Neural cell (in vitro differentiated cells): ENCODE measurements at regions not wholly inside any gene's neighbourhood (a gene's known extent, or its start where the extent isn't known, plus 50 kb on each side); places are given as distances from the start of the nearest gene placed in this dataset.

ENCODE experiments used
- H2AFZ ChIP-seq: fragments of 200-600, 300-800 bp; sonication (generic), shearing (Covaris generic); 2 replicates; pipeline ENCODE4 v1.6.0; 2014; ENCODE audit warnings: low read depth, mild to moderate bottlenecking, antibody characterized with exemption, low read length, moderate library complexity
- H3F3A ChIP-seq: fragments of 200-600 bp; shearing (Covaris generic); 2 replicates; pipeline ENCODE4 v1.6.1; 2016; ENCODE audit warnings: mild to moderate bottlenecking, moderate library complexity, mixed read lengths, antibody characterized with exemption, low read length; ENCODE audit not compliant: insufficient read depth, poor library complexity, severe bottlenecking
- H3K27ac ChIP-seq: fragments of 200-600, 300-800 bp; sonication (generic), shearing (Covaris generic); 2 replicates; pipeline ENCODE4 v1.5.1; 2014; ENCODE audit warnings: mild to moderate bottlenecking, low read length, moderate library complexity
- H3K27me3 ChIP-seq: fragments of 300-800, 200-600 bp; sonication (generic), shearing (Covaris generic); 2 replicates; pipeline ENCODE4 v1.6.0; 2014; ENCODE audit warnings: mild to moderate bottlenecking, low read depth, low read length, moderate library complexity; ENCODE audit not compliant: insufficient read depth
- H3K36me3 ChIP-seq: fragments of 300-800, 200-600 bp; sonication (generic), shearing (Covaris generic); 2 replicates; pipeline ENCODE4 v1.5.1; 2014; ENCODE audit warnings: mild to moderate bottlenecking, antibody characterized with exemption, low read length, moderate library complexity; ENCODE audit not compliant: insufficient read depth
- H3K4me2 ChIP-seq: fragments of 300-800, 200-600 bp; sonication (generic), shearing (Covaris generic); 2 replicates; pipeline ENCODE4 v1.6.0; 2014; ENCODE audit warnings: mild to moderate bottlenecking, low read length
- H3K4me3 ChIP-seq: fragments of 300-800, 200-600 bp; sonication (generic), shearing (Covaris generic); 2 replicates; pipeline ENCODE4 v1.5.1; 2014; ENCODE audit warnings: mild to moderate bottlenecking, low read length, moderate library complexity
- H3K79me2 ChIP-seq: fragments of 200-600 bp; shearing (Covaris generic); replicated peaks from 2 replicates; pipeline ENCODE4 v1.6.0; 2014; ENCODE audit warnings: mild to moderate bottlenecking, low read length, moderate library complexity; ENCODE audit not compliant: insufficient read depth
- H3K9ac ChIP-seq: fragments of 300-800, 200-600 bp; sonication (generic), shearing (Covaris generic); 2 replicates; pipeline ENCODE4 v1.6.1; 2016; ENCODE audit warnings: mild to moderate bottlenecking, low read length, mixed read lengths
- H3K9me2 ChIP-seq: fragments of 200-600 bp; shearing (Covaris generic); 2 replicates; pipeline ENCODE4 v1.6.1; 2016; ENCODE audit warnings: mild to moderate bottlenecking, low read length, mixed read lengths; ENCODE audit not compliant: insufficient read depth
- H3K9me3 ChIP-seq: fragments of 200-600, 300-800 bp; sonication (generic), shearing (Covaris generic); 2 replicates; pipeline ENCODE4 v1.6.1; 2016; ENCODE audit warnings: mild to moderate bottlenecking, mixed run types, low read length, moderate library complexity, mixed read lengths
- H4K20me1 ChIP-seq: fragments of 200-600 bp; shearing (Covaris generic); 2 replicates; pipeline ENCODE4 v1.6.1; 2016; ENCODE audit warnings: mild to moderate bottlenecking, mixed run types; ENCODE audit not compliant: insufficient read depth
- CTCF ChIP-seq: fragments of 450-650 bp; IDR thresholded peaks from 2 replicates; pipeline ENCODE4 v1.5.1; 2014; ENCODE audit warnings: antibody characterized with exemption, mild to moderate bottlenecking, moderate library complexity; ENCODE audit not compliant: poor library complexity, severe bottlenecking
- EP300 ChIP-seq: fragments of 450-650 bp; conservative IDR thresholded peaks from 2 replicates; pipeline ENCODE4 v1.6.1; 2014; ENCODE audit warnings: antibody characterized with exemption, mild to moderate bottlenecking, moderate library complexity; ENCODE audit not compliant: poor library complexity, severe bottlenecking
- EZH2 ChIP-seq: fragments of 200-600, 300-800 bp; shearing (Covaris generic), sonication (generic); IDR thresholded peaks from 2 replicates; pipeline ENCODE4 v1.6.1; 2014; ENCODE audit warnings: antibody characterized with exemption, low read length, borderline replicate concordance, mild to moderate bottlenecking; ENCODE audit not compliant: insufficient read depth, poor library complexity, severe bottlenecking
- MXI1 ChIP-seq: fragments of 450-650 bp; conservative IDR thresholded peaks from 2 replicates; pipeline ENCODE4 v1.6.1; 2014; ENCODE audit warnings: antibody characterized with exemption, mild to moderate bottlenecking; ENCODE audit not compliant: poor library complexity, severe bottlenecking
- POLR2AphosphoS5 ChIP-seq: IDR thresholded peaks from 2 replicates; pipeline ENCODE4 v1.6.1; 2012
- RAD21 ChIP-seq: fragments of 450-650 bp; conservative IDR thresholded peaks from 2 replicates; pipeline ENCODE4 v1.6.1; 2014; ENCODE audit warnings: antibody characterized with exemption, mild to moderate bottlenecking, moderate library complexity
- SMC3 ChIP-seq: fragments of 450-650 bp; conservative IDR thresholded peaks from 2 replicates; pipeline ENCODE4 v1.6.1; 2014; ENCODE audit warnings: antibody characterized with exemption, mild to moderate bottlenecking, moderate library complexity; ENCODE audit not compliant: poor library complexity
- TAF1 ChIP-seq: IDR thresholded peaks from 2 replicates; pipeline ENCODE4 v1.6.1; 2012; ENCODE audit warnings: low read depth
- TF ChIP-seq, protein P1 (sequence below): IDR thresholded peaks from 2 replicates; pipeline ENCODE4 v1.6.1; 2012; ENCODE audit warnings: borderline replicate concordance

- Histone ChIP-seq H3K4me3 (no peak overlapping the region), H3K9ac (no peak overlapping the region), H2AFZ (no peak overlapping the region), H3K27me3 (no peaks in the 10 kb centered on the region), H3K4me2 (no peak overlapping the region), H3K27ac (no peak overlapping the region), H3K9me2 (no peaks in the 10 kb centered on the region), H3F3A (no peaks in the 10 kb centered on the region), H3K36me3 (no peaks in the 10 kb centered on the region), H3K9me3 (no peaks in the 10 kb centered on the region), H4K20me1 (no peaks in the 10 kb centered on the region), H3K79me2 (no peaks in the 10 kb centered on the region)
- no peak for TF ChIP-seq RAD21
- no peak for TF ChIP-seq SMC3
- TF ChIP-seq CTCF, result no peak
- TF ChIP-seq, protein P1, sequence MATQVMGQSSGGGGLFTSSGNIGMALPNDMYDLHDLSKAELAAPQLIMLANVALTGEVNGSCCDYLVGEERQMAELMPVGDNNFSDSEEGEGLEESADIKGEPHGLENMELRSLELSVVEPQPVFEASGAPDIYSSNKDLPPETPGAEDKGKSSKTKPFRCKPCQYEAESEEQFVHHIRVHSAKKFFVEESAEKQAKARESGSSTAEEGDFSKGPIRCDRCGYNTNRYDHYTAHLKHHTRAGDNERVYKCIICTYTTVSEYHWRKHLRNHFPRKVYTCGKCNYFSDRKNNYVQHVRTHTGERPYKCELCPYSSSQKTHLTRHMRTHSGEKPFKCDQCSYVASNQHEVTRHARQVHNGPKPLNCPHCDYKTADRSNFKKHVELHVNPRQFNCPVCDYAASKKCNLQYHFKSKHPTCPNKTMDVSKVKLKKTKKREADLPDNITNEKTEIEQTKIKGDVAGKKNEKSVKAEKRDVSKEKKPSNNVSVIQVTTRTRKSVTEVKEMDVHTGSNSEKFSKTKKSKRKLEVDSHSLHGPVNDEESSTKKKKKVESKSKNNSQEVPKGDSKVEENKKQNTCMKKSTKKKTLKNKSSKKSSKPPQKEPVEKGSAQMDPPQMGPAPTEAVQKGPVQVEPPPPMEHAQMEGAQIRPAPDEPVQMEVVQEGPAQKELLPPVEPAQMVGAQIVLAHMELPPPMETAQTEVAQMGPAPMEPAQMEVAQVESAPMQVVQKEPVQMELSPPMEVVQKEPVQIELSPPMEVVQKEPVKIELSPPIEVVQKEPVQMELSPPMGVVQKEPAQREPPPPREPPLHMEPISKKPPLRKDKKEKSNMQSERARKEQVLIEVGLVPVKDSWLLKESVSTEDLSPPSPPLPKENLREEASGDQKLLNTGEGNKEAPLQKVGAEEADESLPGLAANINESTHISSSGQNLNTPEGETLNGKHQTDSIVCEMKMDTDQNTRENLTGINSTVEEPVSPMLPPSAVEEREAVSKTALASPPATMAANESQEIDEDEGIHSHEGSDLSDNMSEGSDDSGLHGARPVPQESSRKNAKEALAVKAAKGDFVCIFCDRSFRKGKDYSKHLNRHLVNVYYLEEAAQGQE, result no peak
- no peak for TF ChIP-seq TAF1
- no peak for TF ChIP-seq MXI1
- no peak for TF ChIP-seq EP300
- no peak for TF ChIP-seq POLR2AphosphoS5
- TF ChIP-seq EZH2, result no peak
These were observed 946.9 kb downstream of the SORCS1 start for GRCh38 chr10:106217627-106218026.

GRCh38 chr10:106216085-106216484, 948.4 kb downstream of the SORCS1 start:
- Histone ChIP-seq H3K4me3 (no peak overlapping the region), H3K9me3 (no peaks in the 10 kb centered on the region), H3K9ac (no peak overlapping the region), H3F3A (no peaks in the 10 kb centered on the region), H3K79me2 (no peaks in the 10 kb centered on the region), H3K4me2 (no peak overlapping the region), H3K27me3 (no peaks in the 10 kb centered on the region), H4K20me1 (no peaks in the 10 kb centered on the region), H3K27ac (no peak overlapping the region), H3K9me2 (no peaks in the 10 kb centered on the region), H2AFZ (no peak overlapping the region), H3K36me3 (no peaks in the 10 kb centered on the region)
- TF ChIP-seq SMC3, result no peak
- no peak for TF ChIP-seq TAF1
- no peak for TF ChIP-seq MXI1
- no peak for TF ChIP-seq RAD21
- no peak for TF ChIP-seq EP300
- TF ChIP-seq EZH2, result no peak
- TF ChIP-seq, protein P1, result no peak
- no peak for TF ChIP-seq POLR2AphosphoS5
- TF ChIP-seq CTCF, result no peak
